GM12878 (cell line): ENCODE measurements at regions not wholly inside any gene's neighbourhood (a gene's known extent, or its start where the extent isn't known, plus 50 kb on each side); places are given as distances from the start of the nearest gene placed in this dataset.

Experiments used
- ATF7 ChIP-seq: fragments of 450-650 bp; IDR thresholded peaks from 2 replicates; pipeline ENCODE4 v1.6.1; 2016; ENCODE audit warnings: low read depth, mild to moderate bottlenecking
- CEBPB ChIP-seq, 2 experiments: fragments of 150-350 bp in 1 of 2; IDR thresholded peaks; 2 replicates each; pipeline ENCODE4 v1.6.1; 2012 to 2014; ENCODE audit warnings: low read depth in 2 of 2, low read length in 2 of 2, borderline replicate concordance in 1 of 2, inconsistent platforms in 1 of 2
- CHD2 ChIP-seq: IDR thresholded peaks from 2 replicates; pipeline ENCODE4 v1.6.1; 2011; ENCODE audit warnings: low read depth, low read length, improper control_type of control experiment, borderline replicate concordance
- NFYB ChIP-seq: IDR thresholded peaks from 2 replicates; pipeline ENCODE4 v1.6.1; 2011; ENCODE audit warnings: low read depth, mild to moderate bottlenecking, low read length, improper control_type of control experiment, moderate library complexity; ENCODE audit not compliant: insufficient read depth
- PAX8 ChIP-seq: fragments of 450-650 bp; IDR thresholded peaks from 2 replicates; pipeline ENCODE4 v1.6.1; 2017; ENCODE audit warnings: mild to moderate bottlenecking, moderate library complexity
- RFX5 ChIP-seq: IDR thresholded peaks from 2 replicates; pipeline ENCODE4 v1.6.1; 2011; ENCODE audit warnings: low read depth, low read length, improper control_type of control experiment
- USF2 ChIP-seq: IDR thresholded peaks from 2 replicates; pipeline ENCODE4 v1.6.1; 2011; ENCODE audit warnings: low read depth, low read length, improper control_type of control experiment, borderline replicate concordance
- WRNIP1 ChIP-seq: IDR thresholded peaks from 2 replicates; pipeline ENCODE4 v1.6.1; 2011; ENCODE audit warnings: low read depth, low read length, improper control_type of control experiment, borderline replicate concordance
- ZNF687 ChIP-seq: fragments of 450-650 bp; IDR thresholded peaks from 2 replicates; pipeline ENCODE4 v1.6.1; 2017; ENCODE audit warnings: mild to moderate bottlenecking, moderate library complexity
- TF ChIP-seq, protein P1 (sequence below): IDR thresholded peaks from 2 replicates; pipeline ENCODE4 v1.6.1; 2012; ENCODE audit warnings: low read depth, low read length, improper control_type of control experiment
- TF ChIP-seq, protein P2 (sequence below), 3 experiments: IDR thresholded peaks in 2 of 3; conservative IDR thresholded peaks in 1 of 3; 2 replicates each; pipeline ENCODE4 v1.5.1; 2011; ENCODE audit warnings: low read depth in 3 of 3, low read length in 3 of 3, mild to moderate bottlenecking in 3 of 3, control low read depth in 2 of 3, moderate library complexity in 2 of 3, inconsistent platforms in 1 of 3, mixed read lengths in 1 of 3; ENCODE audit not compliant: control insufficient read depth in 2 of 3, insufficient read depth in 1 of 3; ENCODE audit errors: extremely low read depth in 1 of 3

GRCh38 chr10:78739444-78740053 lies 329.2 kb upstream of the ZMIZ1 start:
- TF ChIP-seq ATF7: no peak
- no peak for TF ChIP-seq RFX5
- TF ChIP-seq, protein P1, sequence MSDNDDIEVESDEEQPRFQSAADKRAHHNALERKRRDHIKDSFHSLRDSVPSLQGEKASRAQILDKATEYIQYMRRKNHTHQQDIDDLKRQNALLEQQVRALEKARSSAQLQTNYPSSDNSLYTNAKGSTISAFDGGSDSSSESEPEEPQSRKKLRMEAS: no peak
- no peak for TF ChIP-seq WRNIP1
- no peak for TF ChIP-seq CHD2
- TF ChIP-seq NFYB: no peak
- TF ChIP-seq ZNF687: no peak
- TF ChIP-seq USF2: no peak
- no peak for TF ChIP-seq PAX8
- TF ChIP-seq, protein P2, sequence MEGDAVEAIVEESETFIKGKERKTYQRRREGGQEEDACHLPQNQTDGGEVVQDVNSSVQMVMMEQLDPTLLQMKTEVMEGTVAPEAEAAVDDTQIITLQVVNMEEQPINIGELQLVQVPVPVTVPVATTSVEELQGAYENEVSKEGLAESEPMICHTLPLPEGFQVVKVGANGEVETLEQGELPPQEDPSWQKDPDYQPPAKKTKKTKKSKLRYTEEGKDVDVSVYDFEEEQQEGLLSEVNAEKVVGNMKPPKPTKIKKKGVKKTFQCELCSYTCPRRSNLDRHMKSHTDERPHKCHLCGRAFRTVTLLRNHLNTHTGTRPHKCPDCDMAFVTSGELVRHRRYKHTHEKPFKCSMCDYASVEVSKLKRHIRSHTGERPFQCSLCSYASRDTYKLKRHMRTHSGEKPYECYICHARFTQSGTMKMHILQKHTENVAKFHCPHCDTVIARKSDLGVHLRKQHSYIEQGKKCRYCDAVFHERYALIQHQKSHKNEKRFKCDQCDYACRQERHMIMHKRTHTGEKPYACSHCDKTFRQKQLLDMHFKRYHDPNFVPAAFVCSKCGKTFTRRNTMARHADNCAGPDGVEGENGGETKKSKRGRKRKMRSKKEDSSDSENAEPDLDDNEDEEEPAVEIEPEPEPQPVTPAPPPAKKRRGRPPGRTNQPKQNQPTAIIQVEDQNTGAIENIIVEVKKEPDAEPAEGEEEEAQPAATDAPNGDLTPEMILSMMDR (IDR thresholded peaks at IDR 0.05 in 2 of 3, conservative IDR thresholded peaks at IDR 0.05 in 1 of 3; ENCODE audit: control insufficient read depth in 2 of 3, extremely low read depth in 1 of 3, insufficient read depth in 1 of 3, low read depth in 3 of 3, low read length in 3 of 3): no peak
- no peak for TF ChIP-seq CEBPB (IDR thresholded peaks at IDR 0.05; ENCODE audit: borderline replicate concordance in 1 of 2, low read depth in 2 of 2, low read length in 2 of 2)
